ENCODE measurements at regions not wholly inside any gene's neighbourhood (a gene's known extent, or its start where the extent isn't known, plus 50 kb on each side); places are given as distances from the start of the nearest gene placed in this dataset.
"Not testable (repeated sequence)": the region's sequence is repeated elsewhere in the genome, so short reads cannot be mapped to it uniquely, and the experiment has no call there.

- no peak for DNase-seq (ENCODE audit: low spot score)
Measured at GRCh38 chr6:40885139-40885774, 153.8 kb downstream of the UNC5CL start.

- no peak for DNase-seq (ENCODE audit: low spot score)
Measured at GRCh38 chr6:40882323-40882997, 156.6 kb downstream of the UNC5CL start.

- no peak for DNase-seq (ENCODE audit: low spot score)
Measured at GRCh38 chr6:40881501-40881900, 157.5 kb downstream of the UNC5CL start.

- no peak for DNase-seq (ENCODE audit: low spot score)
Measured at GRCh38 chr6:40880906-40881305, 158.1 kb downstream of the UNC5CL start.

- DNase-seq (ENCODE audit: low spot score): no peak
Measured at GRCh38 chr6:40879169-40879568, 159.9 kb downstream of the UNC5CL start.

- DNase-seq (ENCODE audit: low spot score): no peak
Measured at GRCh38 chr6:40877362-40877761, 161.7 kb downstream of the UNC5CL start.

- no peak for DNase-seq (ENCODE audit: low spot score)
Measured at GRCh38 chr6:40876336-40876735, 162.7 kb downstream of the UNC5CL start.

- DNase-seq (ENCODE audit: low spot score): no peak
Measured at GRCh38 chr6:40874495-40874894, 164.5 kb downstream of the UNC5CL start.

GRCh38 chr6:40871424-40871823 is 167.6 kb downstream of the UNC5CL start:
- DNase-seq (ENCODE audit: low spot score): no peak

- not testable (repeated sequence) for DNase-seq (ENCODE audit: low spot score)
Measured at GRCh38 chr6:40868089-40868865, 170.7 kb downstream of the UNC5CL start.

- not testable (repeated sequence) for DNase-seq (ENCODE audit: low spot score)
Measured at GRCh38 chr6:40867527-40867926, 171.5 kb downstream of the UNC5CL start.

GRCh38 chr6:40865259-40865658 is 173.8 kb downstream of the UNC5CL start:
- DNase-seq (ENCODE audit: low spot score): not testable (repeated sequence)

- no peak for DNase-seq (ENCODE audit: low spot score)
Measured at GRCh38 chr6:40860443-40860842, 178.6 kb downstream of the UNC5CL start.

- DNase-seq (ENCODE audit: low spot score): no peak
Measured at GRCh38 chr6:40856271-40856670, 182.8 kb downstream of the UNC5CL start.

GRCh38 chr6:40855168-40855880 is 183.7 kb downstream of the UNC5CL start:
- DNase-seq (ENCODE audit: low spot score): no peak

- DNase-seq (ENCODE audit: low spot score): no peak
Measured at GRCh38 chr6:40854592-40854991, 184.4 kb downstream of the UNC5CL start.

- DNase-seq (ENCODE audit: low spot score): no peak
Measured at GRCh38 chr6:40852779-40853373, 186.1 kb downstream of the UNC5CL start.

GRCh38 chr6:40849546-40849945 is 189.5 kb downstream of the UNC5CL start:
- no peak for DNase-seq (ENCODE audit: low spot score)

- DNase-seq (ENCODE audit: low spot score): no peak
Measured at GRCh38 chr6:40848868-40849514, 190.0 kb downstream of the UNC5CL start.

GRCh38 chr6:40848038-40848437 is 191.0 kb downstream of the UNC5CL start:
- no peak for DNase-seq (ENCODE audit: low spot score)

GRCh38 chr6:40845553-40845952 is 193.5 kb downstream of the UNC5CL start:
- DNase-seq (ENCODE audit: low spot score): peak; percentile 11

All from Ammon's horn (tissue), 1 donor.